WI38 (cell line): ENCODE measurements at regions not wholly inside any gene's neighbourhood (a gene's known extent, or its start where the extent isn't known, plus 50 kb on each side); places are given as distances from the start of the nearest gene placed in this dataset.

Experiments
- H3K4me3 ChIP-seq: 2 replicates; pipeline ENCODE4 v1.5.1; 2011; ENCODE audit warnings: low read depth, mild to moderate bottlenecking, control low read depth, low read length
- TF ChIP-seq, protein P1 (sequence below): IDR thresholded peaks from 2 replicates; pipeline ENCODE4 v1.5.1; 2012; ENCODE audit warnings: low read depth, mild to moderate bottlenecking, control low read depth, low read length

DNA sequence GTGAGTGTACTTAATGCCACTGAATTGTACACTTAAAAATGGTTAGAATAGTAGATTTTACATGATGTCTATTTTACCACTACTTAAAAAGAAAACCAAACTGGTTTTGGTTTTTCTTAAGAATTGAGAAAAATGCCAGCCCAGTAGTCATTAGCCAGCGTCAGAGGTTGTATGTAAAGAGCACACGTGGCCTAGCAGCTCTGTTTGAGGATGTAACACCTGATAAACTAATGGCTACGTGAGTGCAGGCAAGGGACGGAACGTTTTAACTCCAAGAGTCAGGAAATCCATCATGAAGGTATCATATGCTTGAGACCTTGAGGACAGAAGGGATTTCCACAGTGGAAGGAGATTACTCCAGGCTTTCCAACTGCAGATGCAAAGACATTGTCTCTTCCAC lies 223.7 kb downstream of the MRPL39 start:
- no peak overlapping the region for H3K4me3 ChIP-seq
- TF ChIP-seq, protein P1, sequence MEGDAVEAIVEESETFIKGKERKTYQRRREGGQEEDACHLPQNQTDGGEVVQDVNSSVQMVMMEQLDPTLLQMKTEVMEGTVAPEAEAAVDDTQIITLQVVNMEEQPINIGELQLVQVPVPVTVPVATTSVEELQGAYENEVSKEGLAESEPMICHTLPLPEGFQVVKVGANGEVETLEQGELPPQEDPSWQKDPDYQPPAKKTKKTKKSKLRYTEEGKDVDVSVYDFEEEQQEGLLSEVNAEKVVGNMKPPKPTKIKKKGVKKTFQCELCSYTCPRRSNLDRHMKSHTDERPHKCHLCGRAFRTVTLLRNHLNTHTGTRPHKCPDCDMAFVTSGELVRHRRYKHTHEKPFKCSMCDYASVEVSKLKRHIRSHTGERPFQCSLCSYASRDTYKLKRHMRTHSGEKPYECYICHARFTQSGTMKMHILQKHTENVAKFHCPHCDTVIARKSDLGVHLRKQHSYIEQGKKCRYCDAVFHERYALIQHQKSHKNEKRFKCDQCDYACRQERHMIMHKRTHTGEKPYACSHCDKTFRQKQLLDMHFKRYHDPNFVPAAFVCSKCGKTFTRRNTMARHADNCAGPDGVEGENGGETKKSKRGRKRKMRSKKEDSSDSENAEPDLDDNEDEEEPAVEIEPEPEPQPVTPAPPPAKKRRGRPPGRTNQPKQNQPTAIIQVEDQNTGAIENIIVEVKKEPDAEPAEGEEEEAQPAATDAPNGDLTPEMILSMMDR = no peak

DNA sequence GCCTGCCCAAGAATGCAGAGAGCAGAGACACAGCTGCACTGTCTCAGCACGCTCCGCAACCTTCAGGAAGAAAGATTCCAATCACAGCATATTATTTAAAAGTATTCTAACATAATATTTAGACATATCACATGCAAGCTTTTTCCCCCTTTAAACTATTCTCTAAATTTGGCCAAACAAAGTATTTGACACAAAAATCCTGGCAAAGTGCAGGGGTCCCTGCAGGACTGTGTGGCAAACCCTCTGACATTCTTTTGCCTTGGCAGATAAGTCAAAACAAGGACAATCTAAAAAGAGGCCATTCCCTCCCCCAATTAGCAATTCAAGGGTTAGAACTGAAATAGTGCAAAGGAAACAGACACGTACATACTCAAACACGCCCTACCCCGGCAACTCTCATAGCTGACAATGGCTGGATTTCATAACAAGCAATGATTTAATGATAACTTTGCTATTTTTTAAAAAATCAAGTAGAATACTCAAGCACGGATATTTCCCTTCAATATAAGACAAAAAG lies 225.3 kb downstream of the MRPL39 start:
- H3K4me3 ChIP-seq = no peak overlapping the region
- TF ChIP-seq, protein P1 = no peak

DNA sequence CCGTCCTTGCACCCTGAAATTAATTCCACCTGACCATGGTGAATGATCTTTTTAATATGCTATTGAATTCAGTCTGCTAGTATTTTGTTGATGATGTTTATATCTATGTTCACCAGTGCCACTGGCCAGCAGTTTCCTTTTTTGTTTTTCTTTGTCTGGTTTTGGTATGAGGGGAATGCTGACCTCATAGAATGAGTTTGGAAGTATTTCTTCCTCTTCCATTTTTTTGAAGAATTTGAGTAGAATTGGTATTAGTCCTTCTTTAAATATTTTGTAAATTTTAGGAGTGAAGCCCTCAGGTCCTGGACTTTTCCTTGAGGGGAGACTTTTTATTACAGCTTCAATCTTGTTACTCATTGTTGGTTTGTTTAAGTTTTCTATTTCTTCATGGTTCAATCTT lies 231.6 kb downstream of the MRPL39 start:
- TF ChIP-seq, protein P1 = no peak
- no peak overlapping the region for H3K4me3 ChIP-seq

DNA sequence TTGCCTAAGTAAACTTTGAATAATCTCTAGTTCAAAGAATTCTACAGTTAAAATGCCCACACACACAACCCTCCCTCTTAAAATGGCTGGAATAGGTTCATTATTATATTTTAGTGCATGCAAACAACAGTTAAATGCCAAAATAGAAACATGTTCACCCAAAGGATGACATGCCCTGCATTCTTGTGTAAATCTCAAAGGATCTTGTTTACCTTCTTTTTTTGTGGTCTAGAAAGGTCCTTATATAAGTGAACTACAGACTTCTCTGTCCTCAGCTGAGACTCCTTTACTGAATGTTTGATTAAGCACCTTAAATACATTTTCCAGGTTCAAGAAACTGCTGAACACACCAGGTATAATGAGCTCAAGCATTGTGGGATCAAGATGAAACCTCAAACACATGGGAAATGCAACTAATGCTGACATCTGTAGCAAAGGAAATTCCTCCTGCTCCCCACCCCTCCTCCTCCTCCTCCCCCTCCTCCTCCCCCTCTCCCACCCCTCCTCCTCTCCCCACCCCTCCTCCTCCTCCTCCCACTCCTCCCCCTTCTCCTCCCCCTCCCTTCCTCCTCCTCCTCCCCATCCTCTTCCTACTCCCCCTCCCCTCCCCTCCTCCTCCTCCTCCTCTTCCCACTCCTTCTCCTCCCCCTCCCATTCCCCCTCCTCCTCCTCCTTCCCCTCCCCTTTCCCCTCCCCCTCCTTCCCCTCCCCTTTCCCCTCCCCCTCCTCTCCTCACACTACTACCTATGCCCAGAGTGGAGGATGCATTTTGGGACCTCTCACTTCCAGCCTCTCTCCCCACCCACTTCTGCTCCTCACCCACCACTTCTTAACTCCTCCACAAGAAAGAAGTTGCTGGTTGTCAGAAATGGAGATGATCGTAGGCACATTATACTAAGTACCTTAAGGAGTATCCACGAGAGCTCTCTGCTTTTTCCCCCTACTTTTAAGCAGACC lies 233.9 kb downstream of the MRPL39 start:
- H3K4me3 ChIP-seq = no peak overlapping the region
- TF ChIP-seq, protein P1 = no peak

DNA sequence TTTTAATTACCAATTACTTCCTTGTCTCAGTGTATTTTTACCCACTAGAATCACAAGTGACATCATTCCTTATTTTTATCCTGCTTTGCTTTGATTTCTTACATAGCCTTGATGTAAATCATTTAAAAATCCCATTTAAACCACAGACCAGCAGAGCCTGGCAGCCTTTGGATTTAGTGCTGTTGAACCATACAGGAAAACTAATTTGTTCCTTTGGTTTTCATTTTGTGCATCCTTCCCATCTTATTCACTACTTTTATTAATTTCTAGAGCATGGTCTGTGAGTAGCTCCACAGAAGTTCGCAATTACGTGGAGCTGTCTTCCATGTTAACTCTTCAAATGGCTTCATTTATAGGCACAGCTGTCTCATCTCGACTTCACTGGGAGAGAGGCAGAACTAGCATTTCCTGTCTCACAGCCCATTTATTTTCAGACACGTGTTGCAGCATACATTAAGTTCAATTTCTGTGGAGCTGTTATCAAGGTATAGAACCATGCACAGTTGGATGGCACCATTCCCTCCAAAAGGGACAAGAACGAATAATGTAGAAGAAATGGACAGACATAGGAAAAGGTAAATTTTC lies 235.3 kb downstream of the MRPL39 start:
- TF ChIP-seq, protein P1 = no peak

DNA sequence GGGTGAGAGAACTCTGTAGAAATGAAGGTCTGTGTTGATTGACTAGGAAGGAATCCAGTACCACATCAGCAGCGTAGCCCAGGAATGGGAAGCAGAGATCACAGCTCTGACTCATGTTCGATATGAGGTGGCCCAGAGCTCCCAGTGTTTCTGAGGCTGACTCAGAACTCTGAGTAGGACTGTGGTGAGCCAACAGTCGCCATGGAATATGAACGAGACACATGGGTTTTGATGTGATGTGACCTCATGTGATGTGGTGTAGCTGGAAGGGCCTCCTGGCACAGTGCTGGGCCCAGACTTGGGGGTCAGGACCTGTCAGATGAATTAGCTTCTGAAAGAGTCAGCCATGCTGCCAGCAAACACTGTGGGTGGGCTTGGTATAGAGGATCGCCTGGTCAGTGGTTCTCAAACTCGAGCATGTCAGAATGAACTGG lies 237.0 kb downstream of the MRPL39 start:
- TF ChIP-seq, protein P1 = no peak
- no peak overlapping the region; the same call in 1 of the 2 replicates for H3K4me3 ChIP-seq

More for the DNA sequence above, 235.3 kb downstream of the MRPL39 start:
- no peak overlapping the region for H3K4me3 ChIP-seq
